Right lobe of liver (tissue), 4 donors: ENCODE measurements at regions not wholly inside any gene's neighbourhood (a gene's known extent, or its start where the extent isn't known, plus 50 kb on each side); places are given as distances from the start of the nearest gene placed in this dataset.

Source experiments
- CTCF ChIP-seq, 4 donors: fragments of 200-600 bp in 3 of 4; fragments of 450-650 bp in 1 of 4; IDR thresholded peaks; one replicate each; pipeline versions ENCODE4 v1.5.1 to v1.8.0; 2016 to 2022; ENCODE audit warnings: antibody characterized with exemption in 4 of 4, mild to moderate bottlenecking in 2 of 4
- POLR2A ChIP-seq: fragments of 450-650 bp; IDR thresholded peaks from one replicate; pipeline ENCODE4 v1.6.1; 2017; ENCODE audit warnings: antibody characterized with exemption, mild to moderate bottlenecking
- donor health status: DM: no; HTN: no; CAD: no.
- donor health status: DM: no; HTN: no; CAD: no.
- donor health status: DM: no; HTN: yes; CAD: no.

- TF ChIP-seq CTCF (IDR thresholded peaks at IDR 0.05) (no peak), POLR2A (no peak)
These were observed 680.1 kb downstream of the MATN1 start for GRCh38 chr1:30043256-30043655.
